Type B pancreatic cell (in vitro differentiated cells): ENCODE measurements at regions not wholly inside any gene's neighbourhood (a gene's known extent, or its start where the extent isn't known, plus 50 kb on each side); places are given as distances from the start of the nearest gene placed in this dataset.

Source experiments
- DNase-seq: peaks from one replicate; pipeline ENCODE4 v3.0.0; 2021; ENCODE audit warnings: mixed read lengths; ENCODE audit not compliant: unreplicated experiment; ENCODE audit errors: extremely low spot score
- H3K27ac Mint-ChIP-seq: 2 replicates; pipeline ENCODE4 v1.8.0; 2021; ENCODE audit warnings: mild to moderate bottlenecking, mixed read lengths
- H3K27me3 Mint-ChIP-seq: 2 replicates; pipeline ENCODE4 v1.8.0; 2021; ENCODE audit warnings: mixed read lengths
- H3K36me3 Mint-ChIP-seq: 2 replicates; pipeline ENCODE4 v1.8.0; 2021; ENCODE audit warnings: mixed read lengths
- H3K4me1 Mint-ChIP-seq: one replicate; pipeline ENCODE4 v1.8.0; 2021; ENCODE audit warnings: mixed read lengths; ENCODE audit not compliant: unreplicated experiment
- H3K4me3 Mint-ChIP-seq: 2 replicates; pipeline ENCODE4 v1.8.0; 2021; ENCODE audit warnings: mild to moderate bottlenecking, mixed read lengths
- H3K9me3 Mint-ChIP-seq: 2 replicates; pipeline ENCODE4 v1.8.0; 2021; ENCODE audit warnings: mixed read lengths
- TF ChIP-seq, protein P1 (sequence below): fragments of 200-600 bp; sonication (generic); conservative IDR thresholded peaks from 2 replicates; pipeline ENCODE4 v1.5.0; 2021; ENCODE audit warnings: antibody characterized with exemption, mild to moderate bottlenecking

DNA sequence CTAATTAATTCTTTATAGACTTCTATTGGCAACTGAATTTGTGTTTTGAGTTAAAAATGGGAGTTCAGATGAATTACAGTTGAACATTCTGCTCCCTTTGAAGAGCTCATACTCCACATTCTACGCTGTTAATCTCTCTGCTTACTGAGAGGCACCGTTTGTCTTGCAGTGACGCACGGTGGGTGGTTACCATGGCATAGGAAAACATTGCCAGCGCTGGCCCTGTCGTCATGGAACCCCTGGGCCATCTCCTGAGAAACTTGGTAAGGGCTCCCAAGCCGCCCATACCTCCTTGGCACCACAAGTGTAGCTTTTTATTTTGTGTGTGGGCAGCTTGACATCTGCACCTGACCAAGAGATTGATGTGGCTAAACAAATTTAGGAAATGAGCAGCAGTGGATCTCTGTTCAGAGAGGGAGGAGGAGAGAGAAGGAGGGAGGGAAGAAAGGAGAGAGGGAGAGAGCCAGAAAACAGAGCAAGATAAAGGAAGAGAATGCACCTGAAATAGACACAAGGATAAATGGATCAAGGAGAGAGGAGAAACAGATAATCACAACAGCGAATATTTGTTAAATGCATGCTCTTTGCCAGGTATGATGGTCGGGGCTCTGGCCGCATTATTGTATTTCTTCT, 398.5 kb downstream of the HAPSTR1 start:
- Mint-ChIP-seq H3K4me1 (peaks cover under 1% of the 10 kb centered on the region), H3K27ac (no peak overlapping the region), H3K4me3 (no peak overlapping the region), H3K36me3 (no peaks in the 10 kb centered on the region), H3K9me3 (peaks cover 10% of the 10 kb centered on the region), H3K27me3 (peaks cover 21% of the 10 kb centered on the region)
- TF ChIP-seq, protein P1, sequence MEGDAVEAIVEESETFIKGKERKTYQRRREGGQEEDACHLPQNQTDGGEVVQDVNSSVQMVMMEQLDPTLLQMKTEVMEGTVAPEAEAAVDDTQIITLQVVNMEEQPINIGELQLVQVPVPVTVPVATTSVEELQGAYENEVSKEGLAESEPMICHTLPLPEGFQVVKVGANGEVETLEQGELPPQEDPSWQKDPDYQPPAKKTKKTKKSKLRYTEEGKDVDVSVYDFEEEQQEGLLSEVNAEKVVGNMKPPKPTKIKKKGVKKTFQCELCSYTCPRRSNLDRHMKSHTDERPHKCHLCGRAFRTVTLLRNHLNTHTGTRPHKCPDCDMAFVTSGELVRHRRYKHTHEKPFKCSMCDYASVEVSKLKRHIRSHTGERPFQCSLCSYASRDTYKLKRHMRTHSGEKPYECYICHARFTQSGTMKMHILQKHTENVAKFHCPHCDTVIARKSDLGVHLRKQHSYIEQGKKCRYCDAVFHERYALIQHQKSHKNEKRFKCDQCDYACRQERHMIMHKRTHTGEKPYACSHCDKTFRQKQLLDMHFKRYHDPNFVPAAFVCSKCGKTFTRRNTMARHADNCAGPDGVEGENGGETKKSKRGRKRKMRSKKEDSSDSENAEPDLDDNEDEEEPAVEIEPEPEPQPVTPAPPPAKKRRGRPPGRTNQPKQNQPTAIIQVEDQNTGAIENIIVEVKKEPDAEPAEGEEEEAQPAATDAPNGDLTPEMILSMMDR: no peak
- no peak for DNase-seq

DNA sequence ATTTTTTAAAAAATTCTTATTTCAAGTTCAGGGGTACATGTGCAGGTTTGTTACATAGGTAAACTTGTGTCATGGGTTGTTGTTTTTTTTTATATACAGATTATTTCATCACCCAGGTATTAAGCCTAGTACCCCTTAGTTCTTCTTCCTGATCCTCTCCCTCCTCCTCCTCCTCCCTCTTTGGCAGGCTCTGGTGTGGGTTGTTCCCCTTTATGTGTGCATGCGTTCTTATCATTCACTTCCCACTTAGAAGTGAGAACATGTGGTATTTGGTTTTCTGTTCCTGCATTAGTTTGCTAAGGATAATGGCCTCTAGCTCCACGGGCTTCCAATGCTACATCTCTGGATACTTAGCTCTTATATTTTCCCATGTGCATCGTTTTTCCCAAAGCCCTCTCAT, 404.4 kb downstream of the HAPSTR1 start:
- peaks cover 12% of the 10 kb centered on the region for H3K9me3 Mint-ChIP-seq
- H3K4me3 Mint-ChIP-seq: no peak overlapping the region

DNA sequence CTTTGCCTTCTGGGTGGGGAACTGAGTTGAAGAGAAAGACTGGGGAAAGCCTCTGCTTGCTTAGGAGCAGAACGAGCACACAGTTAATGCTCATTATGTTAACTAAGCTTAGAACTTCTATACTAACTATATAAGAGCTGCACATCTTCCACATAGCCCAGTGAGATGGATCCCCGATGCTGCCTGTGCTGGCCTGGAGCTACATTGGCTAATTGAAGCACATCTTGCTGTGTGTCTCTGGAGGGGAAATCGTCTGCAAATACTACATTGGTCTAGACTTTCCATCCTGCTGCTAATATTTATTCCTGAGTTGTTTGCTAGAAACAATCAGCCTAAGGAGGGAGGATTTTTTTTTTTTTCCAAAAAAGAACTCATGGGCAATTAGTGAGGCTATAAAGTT, 406.3 kb downstream of the HAPSTR1 start:
- no peaks in the 10 kb centered on the region for H3K36me3 Mint-ChIP-seq
- no peak for DNase-seq
- H3K9me3 Mint-ChIP-seq: peaks cover 5% of the 10 kb centered on the region
- TF ChIP-seq, protein P1: no peak
- H3K4me3 Mint-ChIP-seq: no peak overlapping the region
- no peaks in the 10 kb centered on the region for H3K4me1 Mint-ChIP-seq
- H3K27ac Mint-ChIP-seq: no peak overlapping the region
- peaks cover 10% of the 10 kb centered on the region for H3K27me3 Mint-ChIP-seq

More for the DNA sequence above, 404.4 kb downstream of the HAPSTR1 start:
- Mint-ChIP-seq H3K27ac (no peak overlapping the region), H3K27me3 (peaks cover 11% of the 10 kb centered on the region), H3K4me1 (no peaks in the 10 kb centered on the region), H3K36me3 (no peaks in the 10 kb centered on the region)
- DNase-seq: no peak
- TF ChIP-seq, protein P1: no peak

DNA sequence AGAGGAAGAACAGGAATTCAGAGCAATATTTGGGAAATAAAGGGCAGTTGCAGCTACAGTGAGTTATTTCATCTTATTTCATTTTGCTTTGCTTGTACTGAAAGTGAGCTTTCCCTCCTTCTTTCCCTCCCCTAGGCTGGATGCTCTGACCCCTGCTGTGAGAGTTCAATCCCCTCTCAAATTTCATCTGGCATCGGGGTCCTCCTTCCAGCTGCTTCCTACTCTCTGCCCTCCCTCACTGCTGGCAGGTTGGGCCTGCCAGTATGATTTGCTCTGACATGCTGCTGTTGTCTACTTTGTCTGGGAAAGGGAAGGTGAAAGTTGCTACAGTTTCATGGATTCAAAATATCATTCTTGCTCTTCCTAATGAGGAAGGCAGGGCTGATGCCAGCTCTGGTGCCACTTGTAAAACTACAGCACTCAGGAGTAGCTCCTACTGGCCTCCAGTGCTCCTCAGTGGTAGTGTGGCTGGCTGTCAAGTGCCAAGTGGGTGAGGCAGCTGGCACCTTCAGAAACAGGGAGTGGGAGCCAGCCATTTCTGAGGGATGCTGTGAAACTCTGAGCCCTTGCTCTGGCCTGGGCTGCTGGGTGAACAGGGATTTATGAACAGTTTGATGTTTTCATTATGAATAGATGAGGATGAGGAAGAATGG, 408.6 kb downstream of the HAPSTR1 start:
- Mint-ChIP-seq H3K4me3 (no peak overlapping the region), H3K27ac (no peak overlapping the region), H3K36me3 (no peaks in the 10 kb centered on the region), H3K27me3 (peaks cover 10% of the 10 kb centered on the region), H3K9me3 (peaks cover 5% of the 10 kb centered on the region), H3K4me1 (peaks cover 5% of the 10 kb centered on the region)
- TF ChIP-seq, protein P1: no peak
- no peak for DNase-seq

DNA sequence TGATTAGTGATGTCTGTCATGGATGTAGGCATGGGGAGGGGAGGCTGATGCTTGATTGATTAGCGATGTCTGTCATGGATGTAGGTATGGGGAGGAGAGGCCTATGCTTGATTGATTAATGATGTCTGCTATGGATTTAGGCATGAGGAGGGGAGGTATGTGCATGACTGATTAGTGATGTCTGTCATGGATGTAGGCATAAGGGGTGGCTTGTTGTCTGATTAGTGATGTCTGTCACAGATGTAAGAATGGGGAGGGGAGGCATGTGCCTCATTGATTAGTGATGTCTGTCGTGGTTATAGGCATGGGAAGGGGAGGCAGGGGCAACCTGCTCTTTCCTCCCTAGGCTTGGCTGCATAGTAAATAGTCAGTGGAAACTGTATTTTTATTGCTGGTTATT, 409.4 kb downstream of the HAPSTR1 start:
- H3K27me3 Mint-ChIP-seq: peaks cover 10% of the 10 kb centered on the region
- H3K9me3 Mint-ChIP-seq: peaks cover 5% of the 10 kb centered on the region
- peaks cover 5% of the 10 kb centered on the region for H3K4me1 Mint-ChIP-seq
- no peak for DNase-seq
- H3K4me3 Mint-ChIP-seq: no peak overlapping the region
- TF ChIP-seq, protein P1: no peak
- H3K27ac Mint-ChIP-seq: no peak overlapping the region
- H3K36me3 Mint-ChIP-seq: no peaks in the 10 kb centered on the region
